HFF-Myc (cell line): ENCODE measurements at regions not wholly inside any gene's neighbourhood (a gene's known extent, or its start where the extent isn't known, plus 50 kb on each side); places are given as distances from the start of the nearest gene placed in this dataset.

Experiments used
- DNase-seq: peaks from one replicate; pipeline ENCODE4 v3.0.0-alpha.2; 2011; ENCODE audit warnings: low read depth; ENCODE audit errors: extremely low read depth
- H3K4me3 ChIP-seq: replicated peaks from 2 replicates; pipeline ENCODE4 v1.5.1; 2011; ENCODE audit warnings: low read depth, mild to moderate bottlenecking, control low read depth, low read length
- CTCF ChIP-seq: IDR thresholded peaks from 2 replicates; pipeline ENCODE4 v1.5.1; 2012; ENCODE audit warnings: mild to moderate bottlenecking, low read depth, low read length, control low read depth; ENCODE audit errors: missing control alignments

GRCh38 chr14:86826661-86827060 is 1166.3 kb downstream of the GALC start:
- H3K4me3 ChIP-seq, result no peak overlapping the region
- DNase-seq, result no peak
- TF ChIP-seq CTCF, result no peak

- no peak for TF ChIP-seq CTCF
- DNase-seq, result no peak
- H3K4me3 ChIP-seq, result no peak overlapping the region
These were observed 1168.8 kb downstream of the GALC start for GRCh38 chr14:86824167-86824566.

DNA sequence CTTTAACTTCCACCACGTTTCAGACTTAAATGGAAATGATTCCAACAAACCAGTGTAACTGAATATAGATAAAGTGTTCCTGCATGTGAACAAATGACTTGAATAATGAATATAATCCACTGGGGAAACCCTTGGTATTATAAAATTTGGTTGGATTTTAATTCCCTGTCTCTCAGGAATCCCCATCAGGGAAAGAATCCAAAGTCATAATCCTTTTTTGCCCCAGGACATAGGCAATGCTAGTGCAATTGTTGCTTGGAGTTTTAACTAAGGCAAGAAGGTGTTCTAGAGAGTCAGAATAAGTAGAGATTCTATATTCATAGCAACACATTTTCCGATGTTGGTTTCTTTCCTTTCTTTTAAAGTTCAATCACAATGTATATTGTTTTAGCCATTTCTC is 1169.4 kb downstream of the GALC start:
- no peak overlapping the region for H3K4me3 ChIP-seq
- TF ChIP-seq CTCF, result no peak
- DNase-seq, result no peak

- no peak for DNase-seq
- H3K4me3 ChIP-seq, result no peak overlapping the region
- TF ChIP-seq CTCF, result no peak
These were observed 1177.6 kb downstream of the GALC start for GRCh38 chr14:86815341-86815740.

GRCh38 chr14:86802726-86803125 is 1190.3 kb downstream of the GALC start:
- no peak for TF ChIP-seq CTCF
- DNase-seq, result no peak
- H3K4me3 ChIP-seq, result no peak overlapping the region

DNA sequence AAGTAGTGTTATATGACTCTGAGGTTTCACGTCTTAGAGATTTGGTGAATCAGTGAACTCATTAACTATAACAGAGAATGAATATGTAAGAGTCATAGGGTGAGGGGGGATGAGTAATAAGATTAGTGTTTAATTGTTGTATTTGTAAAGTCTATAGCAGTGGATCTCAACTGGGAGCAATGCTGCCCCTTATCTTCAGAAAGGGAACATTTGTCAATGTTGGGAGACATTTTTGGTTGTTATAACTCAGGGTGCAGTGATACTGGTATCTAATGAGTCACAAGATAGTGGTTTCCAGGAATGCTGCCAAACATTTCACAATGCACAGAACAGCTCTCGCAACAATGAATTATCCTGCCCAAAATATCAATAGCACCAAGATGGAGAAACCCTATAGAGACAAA is 1193.7 kb downstream of the GALC start:
- H3K4me3 ChIP-seq, result no peak overlapping the region
- no peak for TF ChIP-seq CTCF
- DNase-seq, result peak; percentile 84

- DNase-seq, result no peak
- no peak for TF ChIP-seq CTCF
- H3K4me3 ChIP-seq, result no peak overlapping the region
These were observed 1194.7 kb downstream of the GALC start for GRCh38 chr14:86798330-86798729.
